ENCODE measurements at regions not wholly inside any gene's neighbourhood (a gene's known extent, or its start where the extent isn't known, plus 50 kb on each side); places are given as distances from the start of the nearest gene placed in this dataset.

DNA sequence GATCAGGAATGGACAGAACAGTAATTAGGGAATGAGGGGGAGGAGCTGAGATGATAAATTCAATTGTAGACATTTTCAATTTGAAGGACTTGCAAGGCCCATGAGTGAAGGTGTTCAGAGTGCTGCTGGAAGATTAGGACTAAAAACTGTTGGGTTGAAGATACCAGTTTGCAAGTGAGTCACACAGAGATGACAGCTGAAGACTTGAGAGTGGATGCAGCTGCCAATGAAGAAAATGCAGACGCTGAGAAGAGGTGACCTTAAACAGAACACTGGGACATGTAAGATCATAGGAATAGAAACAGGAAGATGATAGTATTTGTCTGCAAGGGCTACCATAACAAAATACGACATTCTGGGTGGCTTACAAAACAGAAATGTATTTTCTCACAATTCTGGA is 1716.5 kb upstream of the SLC10A2 start:
- TF ChIP-seq CTCF (IDR thresholded peaks at IDR 0.05; ENCODE audit: borderline replicate concordance, extremely low read depth, low read length, poor library complexity, severe bottlenecking) (no peak), EZH2 (IDR thresholded peaks at IDR 0.05; ENCODE audit: borderline replicate concordance, low read depth, low read length, severe bottlenecking) (no peak)
